ENCODE measurements at regions not wholly inside any gene's neighbourhood (a gene's known extent, or its start where the extent isn't known, plus 50 kb on each side); places are given as distances from the start of the nearest gene placed in this dataset.
"Not testable (repeated sequence)": the region's sequence is repeated elsewhere in the genome, so short reads cannot be mapped to it uniquely, and the experiment has no call there.

DNA sequence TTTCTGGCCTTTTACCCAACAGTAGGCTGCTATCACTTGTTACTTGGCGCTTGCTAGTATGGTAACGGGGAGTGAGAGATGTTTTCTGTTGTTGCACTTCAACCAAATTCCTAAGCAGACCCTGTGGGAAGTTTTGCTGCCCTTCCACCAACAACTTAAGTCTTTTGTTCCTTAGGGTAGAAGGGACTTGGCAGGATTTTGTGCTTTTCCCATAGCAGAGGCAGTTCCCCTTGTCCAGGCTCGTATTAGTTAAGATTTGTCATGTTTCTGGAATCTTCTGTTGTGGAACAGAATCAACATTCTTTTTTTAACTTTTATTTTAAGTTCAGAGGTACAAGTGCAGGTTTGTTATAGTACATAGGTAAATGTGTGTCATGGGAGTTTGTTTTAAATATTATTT lies 73.2 kb upstream of the SGIP1 start:
- DNase-seq (ENCODE audit: low read depth), result no peak

GRCh38 chr1:66462313-66462712 lies 71.6 kb upstream of the SGIP1 start:
- no peak for DNase-seq (ENCODE audit: low read depth)

DNA sequence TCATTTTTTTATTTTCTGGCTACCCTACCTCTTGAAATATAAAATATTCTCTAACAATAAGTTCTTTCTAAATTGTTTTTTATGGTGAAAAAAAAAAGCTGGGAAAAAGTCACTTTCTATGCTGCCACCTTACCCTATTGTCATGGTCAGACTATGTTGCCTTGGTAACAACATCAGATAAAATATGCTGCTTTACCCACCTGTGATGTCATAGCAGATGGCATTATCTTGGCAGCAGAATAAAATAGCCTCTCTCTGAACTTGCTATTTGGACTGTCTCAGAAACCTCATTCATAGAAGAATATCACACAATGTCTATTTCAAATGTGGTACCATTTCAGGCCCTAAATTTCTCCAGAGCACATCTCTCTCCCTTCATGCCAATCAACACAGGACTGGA lies 69.6 kb upstream of the SGIP1 start:
- DNase-seq (ENCODE audit: low read depth), result no peak

GRCh38 chr1:66464802-66465201 lies 69.2 kb upstream of the SGIP1 start:
- DNase-seq (ENCODE audit: low read depth), result no peak

GRCh38 chr1:66466695-66467094 lies 67.3 kb upstream of the SGIP1 start:
- DNase-seq (ENCODE audit: low read depth), result not testable (repeated sequence)

GRCh38 chr1:66468722-66469121 lies 65.2 kb upstream of the SGIP1 start:
- DNase-seq (ENCODE audit: low read depth), result no peak

- no peak for DNase-seq (ENCODE audit: low read depth)
Observed at GRCh38 chr1:66475940-66476339, 58.0 kb upstream of the SGIP1 start.

GRCh38 chr1:66476774-66477173 lies 57.2 kb upstream of the SGIP1 start:
- DNase-seq (ENCODE audit: low read depth), result no peak

GRCh38 chr1:66478116-66478515 lies 55.8 kb upstream of the SGIP1 start:
- no peak for DNase-seq (ENCODE audit: low read depth)

- DNase-seq (ENCODE audit: low read depth), result no peak
Observed at GRCh38 chr1:66480162-66480561, 53.8 kb upstream of the SGIP1 start.

DNA sequence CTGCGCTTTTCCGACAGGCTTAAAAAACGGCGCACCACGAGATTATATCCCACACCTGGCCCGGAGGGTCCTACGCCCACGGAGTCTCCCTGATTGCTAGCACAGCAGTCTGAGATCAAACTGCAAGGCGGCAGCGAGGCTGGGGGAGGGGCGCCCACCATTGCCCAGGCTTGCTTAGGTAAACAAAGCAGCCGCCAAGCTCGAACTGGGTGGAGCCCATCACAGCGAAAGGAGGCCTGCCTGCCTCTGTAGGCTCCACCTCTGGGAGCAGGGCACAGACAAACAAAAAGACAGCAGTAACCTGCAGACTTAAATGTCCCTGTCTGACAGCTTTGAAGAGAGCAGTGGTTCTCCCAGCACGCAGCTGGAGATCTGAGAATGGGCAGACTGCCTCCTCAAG lies 52.7 kb upstream of the SGIP1 start:
- DNase-seq (ENCODE audit: low read depth), result not testable (repeated sequence)
